Activated T-cell treated with anti-CD3 and anti-CD28 coated beads for 24 hours (primary cell): ENCODE measurements at regions not wholly inside any gene's neighbourhood (a gene's known extent, or its start where the extent isn't known, plus 50 kb on each side); places are given as distances from the start of the nearest gene placed in this dataset.
"Not testable (repeated sequence)": the region's sequence is repeated elsewhere in the genome, so short reads cannot be mapped to it uniquely, and the experiment has no call there.

Experiments used
- DNase-seq: peaks from one replicate; pipeline ENCODE4 v3.0.0-alpha.2; 2020; ENCODE audit warnings: low read depth

- DNase-seq, result no peak
Observed at GRCh38 chr10:11667756-11668155, 56.3 kb upstream of the USP6NL start.

- DNase-seq, result no peak
Observed at GRCh38 chr10:11663763-11664555, 52.5 kb upstream of the USP6NL start.

- not testable (repeated sequence) for DNase-seq
Observed at GRCh38 chr10:11663126-11663515, 51.7 kb upstream of the USP6NL start.

- DNase-seq, result no peak
Observed at GRCh38 chr10:11661441-11661840, 50.0 kb upstream of the USP6NL start.
